GM19035 (cell line): ENCODE measurements at regions not wholly inside any gene's neighbourhood (a gene's known extent, or its start where the extent isn't known, plus 50 kb on each side); places are given as distances from the start of the nearest gene placed in this dataset.
"Not testable (repeated sequence)": the region's sequence is repeated elsewhere in the genome, so short reads cannot be mapped to it uniquely, and the experiment has no call there.

ENCODE experiments used
- ATAC-seq: cut with Tn5 transposase; IDR thresholded peaks from one replicate; pipeline ENCODE4 v1.9.1; 2021; ENCODE audit not compliant: unreplicated experiment

DNA sequence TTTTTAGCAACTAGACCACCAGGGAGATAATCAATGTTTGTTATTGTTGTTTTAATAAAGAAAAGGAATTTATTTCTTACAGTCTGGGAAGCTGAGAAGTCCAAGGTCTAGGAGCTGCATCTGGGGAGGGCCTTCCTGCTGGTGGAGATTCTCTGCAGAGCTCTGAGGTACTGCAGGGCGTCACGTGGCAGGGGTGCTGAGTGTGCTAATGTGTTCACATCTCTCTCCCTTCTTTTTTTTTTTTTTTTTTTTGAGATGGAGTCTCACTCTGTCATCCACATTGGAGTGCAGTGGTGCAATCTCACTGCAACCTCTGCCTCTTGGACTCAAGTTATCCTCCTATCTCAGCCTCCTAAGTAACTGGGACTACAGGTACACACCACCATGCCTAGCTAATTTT, 150.9 kb upstream of the TRIM24 start:
- ATAC-seq = no peak

DNA sequence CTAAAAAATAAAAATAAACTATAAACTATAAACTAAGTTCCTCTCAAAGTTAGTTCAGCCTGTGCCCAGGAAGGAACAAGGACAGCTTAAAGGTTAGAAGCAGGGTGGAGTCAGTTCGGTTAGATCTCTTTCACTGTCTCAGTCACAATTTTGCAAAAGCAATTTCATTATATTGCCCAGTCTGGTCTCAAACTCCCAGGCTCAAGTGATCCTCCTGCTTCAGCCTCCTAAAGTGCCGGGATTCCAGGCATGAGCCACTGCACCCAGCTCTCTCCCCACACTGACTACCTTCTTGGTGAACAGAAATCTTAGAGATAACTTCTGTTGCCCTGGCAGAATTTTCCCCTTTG, 146.3 kb upstream of the TRIM24 start:
- no peak for ATAC-seq

DNA sequence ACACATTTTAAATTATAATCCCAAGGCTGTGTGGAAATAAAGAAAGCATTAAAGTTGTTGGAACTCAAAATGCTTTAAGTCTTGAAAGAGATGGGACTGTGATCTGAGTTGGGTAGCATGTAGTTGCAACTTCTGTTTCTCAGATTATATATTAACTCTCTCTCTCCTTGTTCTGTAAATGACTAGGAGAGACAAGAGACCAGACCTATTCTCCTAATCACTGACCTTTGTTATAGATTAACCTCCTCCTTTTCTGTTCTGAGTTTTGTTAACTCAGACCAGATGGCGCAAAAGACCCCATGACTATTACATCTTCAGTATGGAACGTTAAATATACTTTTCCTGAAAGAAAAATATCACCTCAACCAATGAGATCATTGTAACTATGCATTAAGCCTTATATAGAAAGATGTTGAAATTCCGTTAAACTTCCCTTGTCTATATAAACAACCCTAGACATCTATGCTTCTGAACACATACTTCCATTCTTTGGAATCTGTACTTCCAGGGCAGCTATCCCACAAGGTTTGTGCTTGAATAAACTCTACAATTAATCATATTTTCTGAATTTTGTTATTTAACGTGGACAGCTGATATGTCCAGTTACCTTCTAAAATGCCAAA, 143.5 kb upstream of the TRIM24 start:
- ATAC-seq = no peak

DNA sequence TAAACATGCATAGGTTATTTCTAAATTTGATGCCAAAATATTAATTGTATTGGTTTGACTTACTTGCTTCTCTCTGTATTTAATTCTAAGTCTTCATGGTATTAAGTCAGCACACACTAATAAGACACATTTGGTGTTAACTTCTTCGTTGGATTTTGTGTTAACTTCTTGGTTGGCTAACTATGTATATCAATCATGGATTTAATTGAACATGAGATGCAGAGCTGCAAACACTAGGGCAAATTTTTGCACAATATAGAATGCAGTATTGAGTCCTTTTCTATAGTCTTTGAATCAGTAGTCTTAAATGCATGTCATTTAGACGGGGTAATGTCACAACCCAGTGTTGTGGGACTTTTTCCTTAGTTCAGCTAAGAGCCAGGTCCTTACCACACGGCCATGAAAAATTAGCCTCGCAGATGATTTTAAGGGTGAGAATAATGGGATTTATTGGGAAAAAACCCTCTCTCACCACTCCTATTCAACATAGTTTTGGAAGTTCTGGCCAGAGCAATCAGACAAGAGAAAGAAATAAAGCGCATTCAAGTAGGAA, 142.9 kb upstream of the TRIM24 start:
- ATAC-seq = no peak

DNA sequence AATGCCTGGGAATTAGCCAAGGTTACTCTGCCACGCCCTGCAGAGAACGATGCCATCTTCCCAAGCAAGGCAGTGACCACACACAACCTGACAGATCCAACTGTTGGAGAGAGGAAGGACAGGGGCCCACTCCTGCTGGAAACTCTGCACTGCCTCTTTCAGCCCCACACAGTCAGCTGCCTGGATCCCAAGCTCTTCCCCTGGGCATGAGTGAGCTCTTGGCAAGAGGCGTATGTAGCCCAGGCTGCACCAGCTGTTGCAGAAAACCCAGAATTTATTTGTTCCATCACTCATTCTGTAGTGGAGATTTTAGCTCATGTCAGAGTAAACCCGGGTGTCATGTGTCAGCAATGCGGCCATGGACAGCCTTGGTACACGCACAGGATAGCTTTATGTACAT, 135.1 kb upstream of the TRIM24 start:
- ATAC-seq = no peak

DNA sequence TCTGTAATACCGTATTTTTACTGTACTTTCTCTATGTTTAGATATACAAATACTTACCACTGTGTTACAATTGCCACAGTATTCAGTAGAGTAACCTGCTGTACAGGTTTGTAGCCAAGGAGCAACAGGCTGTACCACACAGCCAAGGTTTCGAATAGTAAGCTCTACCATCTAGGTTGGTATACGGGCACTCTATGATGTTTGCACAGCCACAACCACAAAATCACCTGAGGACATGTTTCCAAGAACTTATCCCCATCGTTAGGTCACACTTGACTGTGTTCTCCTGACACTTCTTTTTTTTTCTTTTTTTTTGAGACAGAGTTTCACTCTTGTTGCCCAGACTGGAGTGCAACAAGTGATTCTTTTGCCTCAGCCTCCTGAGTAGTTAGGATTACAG, 134.6 kb upstream of the TRIM24 start:
- ATAC-seq = no peak

- no peak for ATAC-seq
Measured at GRCh38 chr7:138328215-138328614, 131.8 kb upstream of the TRIM24 start.

DNA sequence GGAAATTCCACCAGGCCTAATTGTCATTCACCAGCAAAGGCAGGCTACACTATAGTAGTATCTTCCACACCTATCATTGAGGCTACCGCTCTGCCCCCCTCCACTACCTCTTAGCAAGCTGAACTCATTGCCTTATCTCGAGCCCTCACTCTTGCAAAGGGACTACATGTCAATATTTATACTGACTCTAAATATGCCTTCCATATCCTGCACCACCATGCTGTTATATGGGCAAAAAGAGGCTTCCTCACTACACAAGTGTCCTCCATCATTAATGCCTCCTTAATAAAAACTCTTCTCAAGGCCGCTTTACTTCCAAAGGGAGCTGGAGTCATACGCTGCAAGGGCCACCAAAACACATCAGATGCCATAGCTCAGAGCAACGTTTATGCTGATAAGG, 127.2 kb upstream of the TRIM24 start:
- not testable (repeated sequence) for ATAC-seq

DNA sequence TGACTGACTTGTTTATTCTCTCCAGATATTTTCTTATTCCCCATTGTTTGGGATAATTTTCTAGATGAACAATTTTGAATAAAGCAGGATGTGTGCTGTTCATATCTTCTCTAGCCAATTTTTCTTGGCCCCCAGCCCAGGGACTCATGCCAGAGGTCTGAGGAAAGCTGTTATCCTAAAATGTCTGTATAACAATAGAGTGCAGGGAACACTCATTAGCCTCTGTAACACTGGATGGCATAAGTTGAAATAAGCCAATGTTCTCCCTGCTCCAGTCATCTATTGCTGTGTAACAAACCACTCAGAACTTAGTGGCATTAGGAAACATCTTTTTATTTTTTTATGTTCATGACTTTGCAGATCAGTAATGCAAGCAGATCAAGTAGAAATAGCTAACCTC, 121.7 kb upstream of the TRIM24 start:
- ATAC-seq = no peak

DNA sequence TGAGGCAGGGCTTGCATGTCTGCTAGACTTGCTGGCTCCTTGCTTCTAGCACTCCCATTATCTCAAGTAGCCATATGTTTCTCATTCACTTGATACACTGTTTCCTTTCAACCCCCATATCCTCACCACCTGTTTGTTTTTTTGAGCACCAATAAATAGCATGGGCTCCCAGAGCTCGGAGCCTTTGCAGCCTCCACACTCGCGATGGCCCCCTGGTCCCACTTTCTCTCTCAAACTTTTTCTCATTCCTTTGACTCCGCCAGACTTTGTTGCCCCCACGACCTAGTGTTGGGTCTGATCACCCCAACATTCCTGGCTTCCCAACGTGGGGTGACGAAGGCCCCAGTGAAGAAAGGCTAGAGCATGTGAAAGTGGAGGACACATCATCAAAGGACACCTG, 120.8 kb upstream of the TRIM24 start:
- ATAC-seq = not testable (repeated sequence)

DNA sequence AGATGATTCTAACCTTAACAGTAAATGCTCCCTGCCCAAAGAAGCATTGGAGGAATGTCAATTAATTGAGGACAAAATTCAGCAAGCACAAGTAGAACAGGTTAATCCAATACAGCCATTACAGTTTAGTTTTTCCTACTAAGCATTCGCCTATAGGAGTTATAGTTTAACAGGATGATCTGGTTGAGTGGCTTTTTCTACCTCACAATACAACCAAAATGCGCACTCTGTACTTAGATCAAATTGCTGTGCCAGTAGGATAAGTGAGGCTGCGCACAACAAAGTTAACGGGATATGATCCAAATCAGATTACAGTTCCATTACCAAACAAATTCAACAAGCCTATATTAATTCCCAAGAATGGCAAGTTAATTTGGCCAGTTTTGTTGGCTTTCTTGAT, 117.1 kb upstream of the TRIM24 start:
- ATAC-seq = no peak

DNA sequence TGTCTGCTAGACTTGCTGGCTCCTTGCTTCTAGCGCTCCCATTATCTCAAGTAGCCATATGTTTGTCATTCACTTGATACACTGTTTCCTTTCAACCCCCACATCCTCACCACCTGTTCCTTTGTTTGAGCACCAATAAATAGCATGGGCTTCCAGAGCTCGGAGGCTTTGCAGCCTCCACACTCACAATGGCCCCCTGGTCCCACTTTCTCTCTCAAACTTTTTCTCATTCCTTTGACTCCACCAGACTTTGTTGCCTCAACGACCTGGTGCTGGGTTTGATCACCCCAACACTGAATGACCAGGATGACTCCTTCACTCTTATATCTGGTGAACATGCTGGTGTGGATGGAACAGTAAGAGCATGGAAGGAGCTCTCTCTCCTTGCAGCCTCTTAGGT, 114.5 kb upstream of the TRIM24 start:
- ATAC-seq = no peak

- no peak for ATAC-seq
Measured at GRCh38 chr7:138346975-138347374, 113.1 kb upstream of the TRIM24 start.

DNA sequence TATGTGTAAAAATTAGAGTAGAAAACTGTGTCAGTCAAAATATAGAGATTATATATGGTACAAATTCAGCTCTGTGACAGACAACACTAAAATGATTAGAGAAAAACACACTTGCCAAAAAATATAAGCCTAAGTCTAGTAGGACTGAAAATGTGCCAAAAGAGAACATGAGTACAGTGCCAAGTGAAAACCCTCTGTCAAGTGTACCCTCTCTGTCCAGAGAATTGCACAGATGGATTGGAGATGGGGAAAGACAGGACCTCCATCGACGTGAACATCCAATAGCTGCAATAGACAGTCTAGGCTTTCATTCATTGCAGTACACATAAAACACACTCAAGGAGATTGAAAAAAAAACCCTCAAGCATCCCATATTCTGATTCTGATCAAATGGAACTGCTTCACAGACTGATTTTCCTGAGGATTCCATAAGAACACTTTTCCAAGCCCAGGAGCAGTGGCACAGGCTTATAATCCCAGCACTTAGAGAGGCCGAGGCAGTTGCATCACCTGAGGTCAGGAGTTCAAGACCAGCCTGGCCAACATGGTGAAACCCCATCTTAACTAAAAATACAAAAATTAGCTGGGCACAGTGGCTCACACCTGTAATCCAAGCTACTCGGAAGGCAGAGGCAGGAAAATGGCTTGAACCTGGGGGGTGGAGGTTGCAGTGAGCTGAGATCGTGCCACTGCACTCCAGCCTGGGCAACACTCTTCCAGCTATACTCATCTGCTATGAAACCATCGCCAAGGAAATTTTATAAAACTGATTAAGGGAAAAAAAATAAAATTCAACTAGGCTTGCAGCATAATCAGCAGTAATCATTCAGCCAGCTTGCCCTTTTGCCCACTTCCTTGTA, 110.0 kb upstream of the TRIM24 start:
- ATAC-seq = no peak

GRCh38 chr7:138350701-138351357, 109.2 kb upstream of the TRIM24 start:
- ATAC-seq = no peak

DNA sequence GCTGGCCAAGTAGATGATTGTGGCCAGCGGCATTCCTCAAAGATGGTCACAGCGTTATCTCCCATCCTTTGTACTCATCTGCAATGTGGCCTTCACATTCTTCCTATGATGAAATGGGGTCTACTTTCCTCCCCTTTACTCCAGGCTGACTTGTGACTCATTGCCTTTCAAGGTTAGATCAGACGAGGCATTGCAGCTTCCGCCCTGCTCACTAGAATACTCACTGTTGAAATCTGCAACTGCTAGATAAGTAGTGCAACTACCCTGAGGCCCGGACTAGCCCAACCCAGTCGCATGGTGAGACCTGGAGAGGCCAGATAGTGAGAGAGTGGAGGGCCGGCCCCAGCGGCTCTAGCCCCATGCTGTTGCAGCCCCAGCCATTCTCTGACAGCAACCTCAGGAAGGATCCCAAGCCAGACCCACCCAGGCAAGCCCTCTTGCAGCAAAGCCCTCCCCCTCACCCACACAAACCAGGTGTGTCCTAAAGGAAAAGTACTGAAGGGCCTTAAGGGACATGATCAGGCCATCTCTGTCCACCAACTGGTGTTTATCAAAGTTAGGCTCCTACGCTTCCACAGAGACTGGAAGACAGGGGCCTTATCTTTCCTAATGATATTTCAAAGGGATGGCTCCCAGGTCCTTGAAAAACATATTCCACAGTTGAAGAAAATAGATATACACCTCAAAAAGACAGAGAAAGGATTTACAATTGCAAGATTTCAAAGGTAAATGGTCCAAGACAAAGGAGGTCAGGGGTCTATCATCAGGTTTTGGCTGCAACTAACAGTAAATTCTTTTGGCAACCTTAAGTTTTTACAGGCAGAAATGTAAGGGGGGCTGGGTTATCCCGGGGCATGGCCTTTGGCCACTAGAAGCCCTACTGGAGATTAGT, 107.2 kb upstream of the TRIM24 start:
- no peak for ATAC-seq

GRCh38 chr7:138354066-138354465, 106.0 kb upstream of the TRIM24 start:
- no peak for ATAC-seq

DNA sequence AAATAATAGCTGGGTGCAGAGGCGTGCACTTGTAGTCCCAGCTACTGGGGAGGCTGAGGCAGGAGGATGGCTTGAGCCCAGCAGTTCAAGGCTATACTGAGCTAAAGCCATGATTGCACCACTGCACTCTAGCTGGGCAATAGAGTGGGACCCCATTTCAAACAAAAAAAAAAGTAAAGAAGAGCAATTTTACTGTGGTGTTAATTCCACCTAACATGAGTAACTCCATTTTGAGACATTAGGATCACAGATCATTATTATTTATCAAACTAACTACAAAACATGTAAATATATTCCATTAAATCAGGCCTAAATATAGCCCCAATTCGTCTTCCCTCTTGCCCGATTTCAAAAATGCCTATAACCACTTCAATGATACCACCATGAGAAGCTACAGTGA, 104.8 kb upstream of the TRIM24 start:
- ATAC-seq = no peak

DNA sequence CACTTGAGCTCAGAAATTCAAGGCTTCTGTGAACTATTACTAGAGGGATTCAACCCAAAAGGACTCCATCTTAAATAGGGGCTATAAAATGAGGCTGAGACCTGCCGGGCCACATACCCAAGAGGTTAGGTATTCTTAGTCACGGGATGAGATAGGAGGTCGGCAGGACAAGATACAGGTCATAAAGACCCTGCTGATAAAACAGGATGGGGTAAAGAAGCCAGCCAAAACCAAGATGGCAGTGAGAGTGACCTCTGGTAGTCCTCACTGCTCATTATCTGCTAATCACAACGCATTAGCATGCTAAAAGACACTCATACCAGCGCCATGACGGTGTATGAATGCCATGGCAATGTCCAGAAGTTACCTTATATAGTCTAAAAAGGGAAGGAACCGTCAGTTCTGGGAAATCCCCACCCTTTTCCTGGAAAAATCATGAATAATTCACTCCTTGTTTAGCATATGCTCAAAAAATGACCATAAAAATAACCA, 101.2 kb upstream of the TRIM24 start:
- ATAC-seq = no peak

- ATAC-seq = no peak
Measured at GRCh38 chr7:138359870-138360559, 100.0 kb upstream of the TRIM24 start.
